Fibroblast of pulmonary artery (primary cell): ENCODE measurements at regions not wholly inside any gene's neighbourhood (a gene's known extent, or its start where the extent isn't known, plus 50 kb on each side); places are given as distances from the start of the nearest gene placed in this dataset.

ENCODE experiments used
- DNase-seq: peaks from one replicate; pipeline ENCODE4 v3.0.0-alpha.2; 2010; ENCODE audit warnings: low read depth
- H3K4me3 ChIP-seq: replicated peaks from 2 replicates; pipeline ENCODE4 v1.5.1; 2011; ENCODE audit warnings: low read depth, mild to moderate bottlenecking, control low read depth, low read length, moderate library complexity
- CTCF ChIP-seq: IDR thresholded peaks from 2 replicates; pipeline ENCODE4 v1.5.1; 2011; ENCODE audit warnings: mild to moderate bottlenecking, control low read depth, low read length, inconsistent platforms; ENCODE audit errors: missing control alignments

- no peak overlapping the region for H3K4me3 ChIP-seq
- DNase-seq, result peak; percentile 48
- TF ChIP-seq CTCF, result no peak
Observed at GRCh38 chr16:72247821-72248253, 75.9 kb upstream of the PMFBP1 start.

- no peak for DNase-seq
- H3K4me3 ChIP-seq, result no peak overlapping the region
- no peak for TF ChIP-seq CTCF
Observed at GRCh38 chr16:72246423-72246822, 74.5 kb upstream of the PMFBP1 start.

- peak; percentile 20 for TF ChIP-seq CTCF
- H3K4me3 ChIP-seq, result no peak overlapping the region
- peak; percentile 7 for DNase-seq
Observed at GRCh38 chr16:72244853-72245252, 72.9 kb upstream of the PMFBP1 start.

GRCh38 chr16:72243621-72244020 lies 71.7 kb upstream of the PMFBP1 start:
- no peak for TF ChIP-seq CTCF
- DNase-seq, result no peak
- H3K4me3 ChIP-seq, result no peak overlapping the region

GRCh38 chr16:72242757-72243156 lies 70.8 kb upstream of the PMFBP1 start:
- TF ChIP-seq CTCF, result no peak
- H3K4me3 ChIP-seq, result no peak overlapping the region
- no peak for DNase-seq

- DNase-seq, result peak; percentile 77
- peak; percentile 98 for TF ChIP-seq CTCF
- H3K4me3 ChIP-seq, result no peak overlapping the region
Observed at GRCh38 chr16:72241930-72242329, 70.0 kb upstream of the PMFBP1 start.

- no peak for DNase-seq
- no peak for TF ChIP-seq CTCF
- no peak overlapping the region for H3K4me3 ChIP-seq
Observed at GRCh38 chr16:72241008-72241407, 69.1 kb upstream of the PMFBP1 start.
